ENCODE measurements at regions not wholly inside any gene's neighbourhood (a gene's known extent, or its start where the extent isn't known, plus 50 kb on each side); places are given as distances from the start of the nearest gene placed in this dataset.

GRCh38 chr16:6618874-6619273 lies 713.8 kb upstream of the RBFOX1 start:
- TF ChIP-seq CTCF (IDR thresholded peaks at IDR 0.05 in 8 of 11, conservative IDR thresholded peaks at IDR 0.05 in 3 of 11), result no peak
- no peak for TF ChIP-seq POLR2AphosphoS5 (IDR thresholded peaks at IDR 0.05)
- no peak for TF ChIP-seq POLR2A (IDR thresholded peaks at IDR 0.05)
- no peak overlapping the region for H3K27ac ChIP-seq
- no peak for DNase-seq
- no peaks in the 10 kb centered on the region for H3K27me3 ChIP-seq (replicated peaks in 1 of 7)
- intact Hi-C loops (cut with DNase I; ENCODE audit: low total_unique reads), result no loop called here
- WGBS, 5 donors, result 57 to 66% (median 62%) methylated on average over 5 of the region's 5 CpGs
- H3K4me1 ChIP-seq, result no peaks in the 10 kb centered on the region
- no peaks in the 10 kb centered on the region for H3K36me3 ChIP-seq
- peaks cover 0 to 22% (median 12%) of the 10 kb centered on the region in 8 donors for H3K9me3 ChIP-seq
- H3K4me3 ChIP-seq, result no peak overlapping the region

- intact Hi-C loops (cut with DNase I; ENCODE audit: low total_unique reads), result no loop called here
- H3K36me3 ChIP-seq, result no peaks in the 10 kb centered on the region
- TF ChIP-seq POLR2A (IDR thresholded peaks at IDR 0.05) (no peak), POLR2AphosphoS5 (IDR thresholded peaks at IDR 0.05) (no peak), CTCF (IDR thresholded peaks at IDR 0.05 in 8 of 11, conservative IDR thresholded peaks at IDR 0.05 in 3 of 11) (no peak)
- WGBS, 5 donors, result 72 to 88% (median 79%) methylated on average over 6 of the region's 6 CpGs
- H3K27ac ChIP-seq, result no peak overlapping the region
- DNase-seq, result no peak
- no peak overlapping the region for H3K4me3 ChIP-seq
- H3K27me3 ChIP-seq (replicated peaks in 1 of 7), result no peaks in the 10 kb centered on the region
- H3K9me3 ChIP-seq, result peaks cover 0 to 21% (median 12%) of the 10 kb centered on the region in 8 donors
- no peaks in the 10 kb centered on the region for H3K4me1 ChIP-seq
These were observed 715.9 kb upstream of the RBFOX1 start for GRCh38 chr16:6616746-6617145.

- 75 to 84% (median 78%) methylated on average over 12 of the region's 12 CpGs for WGBS, 5 donors
- no peak for TF ChIP-seq CTCF (IDR thresholded peaks at IDR 0.05 in 8 of 11, conservative IDR thresholded peaks at IDR 0.05 in 3 of 11)
- no peak for TF ChIP-seq POLR2A (IDR thresholded peaks at IDR 0.05)
- TF ChIP-seq POLR2AphosphoS5 (IDR thresholded peaks at IDR 0.05), result no peak
These were observed 717.0 kb upstream of the RBFOX1 start for GRCh38 chr16:6615636-6616035.

GRCh38 chr16:6611535-6611934 lies 721.1 kb upstream of the RBFOX1 start:
- no peak overlapping the region for H3K27ac ChIP-seq
- intact Hi-C loops (cut with DNase I; ENCODE audit: low total_unique reads), result no loop called here
- 52 to 67% (median 57%) methylated on average over 7 of the region's 7 CpGs for WGBS, 5 donors

More at GRCh38 chr16:6615636-6616035, 717.0 kb upstream of the RBFOX1 start:
- no peak overlapping the region for H3K4me3 ChIP-seq
- no peaks in the 10 kb centered on the region for H3K36me3 ChIP-seq
- H3K27me3 ChIP-seq (replicated peaks in 1 of 7), result no peaks in the 10 kb centered on the region
- peaks cover 0 to 13% (median 7%) of the 10 kb centered on the region in 8 donors for H3K9me3 ChIP-seq
- intact Hi-C loops (cut with DNase I; ENCODE audit: low total_unique reads), result no loop called here
- no peak overlapping the region for H3K27ac ChIP-seq
- no peak for DNase-seq
- no peaks in the 10 kb centered on the region for H3K4me1 ChIP-seq

More at GRCh38 chr16:6611535-6611934, 721.1 kb upstream of the RBFOX1 start:
- no peak for DNase-seq
- no peaks in the 10 kb centered on the region for H3K36me3 ChIP-seq
- H3K4me3 ChIP-seq, result no peak overlapping the region
- TF ChIP-seq CTCF (IDR thresholded peaks at IDR 0.05 in 8 of 11, conservative IDR thresholded peaks at IDR 0.05 in 3 of 11) (no peak), POLR2A (IDR thresholded peaks at IDR 0.05) (no peak), POLR2AphosphoS5 (IDR thresholded peaks at IDR 0.05) (no peak)
- no peaks in the 10 kb centered on the region for H3K4me1 ChIP-seq
- no peaks in the 10 kb centered on the region for H3K9me3 ChIP-seq
- no peaks in the 10 kb centered on the region for H3K27me3 ChIP-seq (replicated peaks in 1 of 7)
